ENCODE measurements at regions not wholly inside any gene's neighbourhood (a gene's known extent, or its start where the extent isn't known, plus 50 kb on each side); places are given as distances from the start of the nearest gene placed in this dataset.
"Not testable (repeated sequence)": the region's sequence is repeated elsewhere in the genome, so short reads cannot be mapped to it uniquely, and the experiment has no call there.

DNA sequence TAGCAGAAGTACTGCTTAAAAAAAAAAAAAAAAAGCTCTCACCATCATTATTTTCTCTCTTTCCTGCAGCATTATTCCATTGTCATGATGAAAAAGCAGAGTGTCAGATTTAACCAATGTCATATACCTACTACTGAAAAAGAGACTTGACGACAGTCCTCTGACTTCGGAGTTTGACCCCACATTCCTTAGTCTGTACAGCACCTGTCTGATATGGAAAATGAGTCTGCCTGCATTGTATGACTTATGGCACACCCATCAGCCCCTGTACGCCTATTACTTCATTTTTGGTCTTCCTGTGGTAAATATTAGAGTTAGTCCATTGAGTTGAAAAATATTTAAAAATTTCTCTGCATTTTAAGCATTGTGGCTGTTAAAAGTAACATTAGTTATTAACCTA lies 54.5 kb upstream of the NOX4 start:
- H3K36me3 ChIP-seq (ENCODE audit: control insufficient read depth, insufficient read depth, low read length): no peaks in the 10 kb centered on the region
- peaks cover 15% of the 10 kb centered on the region for H3K4me1 ChIP-seq (ENCODE audit: control insufficient read depth, insufficient read depth, low read length)
- H3K27me3 ChIP-seq (ENCODE audit: control insufficient read depth, insufficient read depth, low read length): no peaks in the 10 kb centered on the region
- H3K9me3 ChIP-seq (ENCODE audit: control insufficient read depth, low read depth, low read length): no peaks in the 10 kb centered on the region
- peak overlapping the region; percentile 23 for H3K27ac ChIP-seq (ENCODE audit: low read length)
- peak; percentile 85 to 90 for DNase-seq
- no CpG with 5 or more reads among the region's 3 CpGs for WGBS (ENCODE audit: insufficient coverage, low lambda C conversion rate)
- H3K4me3 ChIP-seq (ENCODE audit: low read length): no peak overlapping the region

DNA sequence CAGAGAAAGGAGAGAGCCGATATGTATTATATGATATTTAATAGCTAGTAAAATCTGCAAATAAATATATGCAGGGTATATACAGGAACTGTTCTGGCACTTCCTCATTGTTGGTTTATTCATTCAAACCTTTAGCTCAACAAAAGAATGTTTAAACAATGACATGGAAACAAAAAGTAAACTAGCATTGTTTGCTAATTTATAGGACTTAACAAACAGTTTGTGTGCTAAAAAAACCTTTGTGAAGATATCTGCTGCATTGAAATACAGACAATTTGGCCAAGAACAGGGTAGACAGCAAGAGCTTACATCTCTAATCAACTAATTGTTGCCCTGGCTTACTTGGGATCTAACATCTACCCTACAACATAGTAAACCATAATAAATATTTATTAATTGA lies 64.6 kb upstream of the NOX4 start:
- not testable (repeated sequence) for DNase-seq; H3K9me3 ChIP-seq (ENCODE audit: control insufficient read depth, low read depth, low read length); H3K36me3 ChIP-seq (ENCODE audit: control insufficient read depth, insufficient read depth, low read length); H3K4me1 ChIP-seq (ENCODE audit: control insufficient read depth, insufficient read depth, low read length); H3K4me3 ChIP-seq (ENCODE audit: low read length); H3K27me3 ChIP-seq (ENCODE audit: control insufficient read depth, insufficient read depth, low read length); H3K27ac ChIP-seq (ENCODE audit: low read length)
- WGBS (ENCODE audit: insufficient coverage, low lambda C conversion rate): 100% methylated on average over 1 of the region's 1 CpG

DNA sequence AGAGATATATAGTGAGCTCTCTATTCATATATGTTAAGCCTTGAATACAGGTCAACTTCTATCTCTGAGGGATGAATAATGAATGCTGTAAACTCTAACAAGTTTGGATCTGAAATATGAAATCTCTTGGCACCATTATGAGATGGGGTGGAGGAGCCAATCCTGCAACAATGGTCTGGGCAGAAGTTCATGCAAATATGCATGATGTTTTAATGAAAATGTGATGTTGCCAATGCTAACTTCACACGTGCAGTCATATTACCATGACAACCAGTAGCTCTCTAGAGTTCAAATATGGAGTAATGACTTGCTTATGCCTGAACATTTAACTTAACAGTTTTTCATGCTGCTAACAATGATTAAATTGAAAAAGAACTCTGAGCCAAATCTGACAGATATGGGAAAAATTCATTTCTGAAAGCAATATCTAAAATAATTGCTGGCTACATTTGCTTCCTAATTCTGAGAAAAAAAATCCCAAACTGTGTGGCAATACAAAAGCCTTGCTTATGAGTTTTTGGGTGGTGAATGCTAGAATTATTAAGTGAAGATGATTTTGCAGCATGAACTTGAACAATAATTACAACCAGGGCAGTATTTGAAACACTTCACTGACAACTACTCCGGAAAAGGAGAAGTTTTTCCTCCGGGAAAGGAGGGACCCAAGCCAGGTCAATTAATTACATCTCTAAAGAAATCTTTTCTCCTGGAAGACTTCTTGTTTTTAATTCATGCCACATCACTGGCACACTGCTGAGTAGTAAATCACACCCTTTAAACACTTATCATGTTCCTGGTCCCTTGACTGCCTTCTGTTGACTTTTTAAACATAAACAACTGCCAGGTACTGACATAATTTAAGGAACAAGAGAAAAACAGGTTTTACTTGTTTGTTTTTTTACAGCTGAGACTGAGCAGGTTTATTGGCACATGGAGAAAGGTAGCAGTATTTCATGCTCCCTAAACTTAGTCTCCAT lies 65.8 kb upstream of the NOX4 start:
- H3K4me3 ChIP-seq (ENCODE audit: low read length); H3K36me3 ChIP-seq (ENCODE audit: control insufficient read depth, insufficient read depth, low read length); H3K9me3 ChIP-seq (ENCODE audit: control insufficient read depth, low read depth, low read length); H3K27ac ChIP-seq (ENCODE audit: low read length); H3K27me3 ChIP-seq (ENCODE audit: control insufficient read depth, insufficient read depth, low read length); H3K4me1 ChIP-seq (ENCODE audit: control insufficient read depth, insufficient read depth, low read length): not testable (repeated sequence)
- peak; percentile 27 to 74 for DNase-seq
- WGBS (ENCODE audit: insufficient coverage, low lambda C conversion rate): no CpG with 5 or more reads among the region's 3 CpGs

DNA sequence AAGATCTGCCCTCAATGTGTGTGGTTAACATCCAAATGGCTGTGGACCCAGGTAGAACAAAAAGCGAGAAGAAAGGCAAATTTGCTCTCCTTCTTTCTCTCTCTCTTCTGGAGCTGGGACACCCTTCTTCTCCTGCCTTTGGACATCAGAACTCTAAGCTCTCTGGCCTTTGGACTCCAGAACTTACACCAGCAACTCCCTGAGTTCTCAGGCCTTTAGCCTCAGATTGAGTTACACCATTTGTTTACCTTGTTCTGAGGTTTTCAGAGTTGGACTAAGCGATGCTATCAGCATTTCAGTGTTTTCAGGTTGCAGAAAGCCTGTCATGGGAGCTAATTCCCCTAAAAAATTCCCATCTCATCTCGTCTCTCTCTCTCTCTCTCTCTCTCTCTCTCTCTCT lies 69.4 kb upstream of the NOX4 start:
- peak overlapping the region; percentile 50 for H3K27ac ChIP-seq (ENCODE audit: low read length)
- not testable (repeated sequence) for H3K36me3 ChIP-seq (ENCODE audit: control insufficient read depth, insufficient read depth, low read length); H3K9me3 ChIP-seq (ENCODE audit: control insufficient read depth, low read depth, low read length); H3K4me1 ChIP-seq (ENCODE audit: control insufficient read depth, insufficient read depth, low read length); H3K4me3 ChIP-seq (ENCODE audit: low read length); H3K27me3 ChIP-seq (ENCODE audit: control insufficient read depth, insufficient read depth, low read length)
- WGBS (ENCODE audit: insufficient coverage, low lambda C conversion rate): 20% methylated on average over 1 of the region's 3 CpGs
- peak; percentile 37 to 57 for DNase-seq

DNA sequence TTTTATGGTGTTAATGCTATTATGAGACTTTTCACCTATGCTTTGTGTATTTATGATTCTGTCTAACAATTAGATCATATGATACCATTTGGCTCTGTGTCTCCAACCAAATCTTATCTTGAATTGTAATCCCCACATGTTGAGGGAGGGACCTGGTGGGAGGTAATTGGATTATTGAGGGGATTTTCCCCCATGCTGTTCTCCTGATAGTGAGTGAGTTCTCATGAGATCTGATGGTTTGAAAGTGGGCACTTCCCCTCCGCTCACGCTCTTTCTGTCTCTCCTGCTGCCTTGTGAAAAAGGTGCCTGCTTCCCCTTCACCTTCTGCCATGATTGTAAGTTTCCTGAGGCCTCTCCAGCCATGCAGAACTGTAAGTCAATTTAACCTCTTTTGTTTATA lies 71.6 kb upstream of the NOX4 start:
- WGBS (ENCODE audit: insufficient coverage, low lambda C conversion rate): 100% methylated on average over 1 of the region's 2 CpGs
- H3K4me1 ChIP-seq (ENCODE audit: control insufficient read depth, insufficient read depth, low read length); H3K9me3 ChIP-seq (ENCODE audit: control insufficient read depth, low read depth, low read length); DNase-seq; H3K27ac ChIP-seq (ENCODE audit: low read length); H3K27me3 ChIP-seq (ENCODE audit: control insufficient read depth, insufficient read depth, low read length); H3K4me3 ChIP-seq (ENCODE audit: low read length); H3K36me3 ChIP-seq (ENCODE audit: control insufficient read depth, insufficient read depth, low read length): not testable (repeated sequence)

DNA sequence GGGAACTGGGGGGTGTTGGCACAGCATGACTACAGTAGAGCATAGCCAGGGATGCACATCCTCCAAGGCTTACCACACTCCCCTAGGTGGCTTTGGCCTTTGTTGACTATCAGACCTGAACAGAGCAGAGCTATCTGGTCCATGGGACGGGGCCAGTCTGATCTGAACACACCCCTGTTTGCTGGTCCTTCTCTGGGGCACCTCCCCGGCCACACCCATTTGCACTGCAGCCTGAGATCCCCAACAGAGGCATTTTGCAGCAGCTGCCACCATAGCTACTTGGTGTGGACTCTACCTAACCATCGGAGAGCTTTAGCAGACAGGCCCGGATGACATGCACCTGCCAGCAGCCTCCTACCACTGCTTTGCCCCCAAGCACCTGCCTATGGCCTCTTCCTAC lies 75.8 kb upstream of the NOX4 start:
- H3K4me3 ChIP-seq (ENCODE audit: low read length): no peak overlapping the region
- H3K27ac ChIP-seq (ENCODE audit: low read length): no peak overlapping the region
- WGBS (ENCODE audit: insufficient coverage, low lambda C conversion rate): no CpG with 5 or more reads among the region's 4 CpGs
- H3K4me1 ChIP-seq (ENCODE audit: control insufficient read depth, insufficient read depth, low read length): no peaks in the 10 kb centered on the region
- H3K27me3 ChIP-seq (ENCODE audit: control insufficient read depth, insufficient read depth, low read length): no peaks in the 10 kb centered on the region
- DNase-seq: no peak
- H3K36me3 ChIP-seq (ENCODE audit: control insufficient read depth, insufficient read depth, low read length): no peaks in the 10 kb centered on the region
- no peaks in the 10 kb centered on the region for H3K9me3 ChIP-seq (ENCODE audit: control insufficient read depth, low read depth, low read length)

DNA sequence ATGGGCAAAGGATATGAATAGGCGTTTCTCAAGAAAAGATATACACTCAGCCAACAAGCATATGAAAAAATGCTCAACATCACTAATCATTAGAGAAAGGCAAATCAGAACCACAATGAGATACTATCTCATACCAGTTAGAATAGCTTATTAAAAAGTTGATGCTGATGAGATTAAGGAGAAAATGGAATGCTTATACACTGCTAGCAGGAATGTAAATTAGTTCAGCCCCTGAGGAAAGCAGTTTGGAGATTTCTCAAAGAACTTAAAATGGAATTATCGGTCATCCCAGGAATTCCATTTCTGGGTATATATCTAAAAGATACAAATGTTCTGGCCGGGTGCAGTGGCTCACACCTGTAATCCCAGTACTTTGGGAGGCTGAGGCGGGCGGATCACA lies 78.2 kb upstream of the NOX4 start:
- not testable (repeated sequence) for H3K4me1 ChIP-seq (ENCODE audit: control insufficient read depth, insufficient read depth, low read length); H3K9me3 ChIP-seq (ENCODE audit: control insufficient read depth, low read depth, low read length); DNase-seq; H3K36me3 ChIP-seq (ENCODE audit: control insufficient read depth, insufficient read depth, low read length); H3K4me3 ChIP-seq (ENCODE audit: low read length); H3K27ac ChIP-seq (ENCODE audit: low read length); H3K27me3 ChIP-seq (ENCODE audit: control insufficient read depth, insufficient read depth, low read length)
- WGBS (ENCODE audit: insufficient coverage, low lambda C conversion rate): 100% methylated on average over 1 of the region's 5 CpGs

DNA sequence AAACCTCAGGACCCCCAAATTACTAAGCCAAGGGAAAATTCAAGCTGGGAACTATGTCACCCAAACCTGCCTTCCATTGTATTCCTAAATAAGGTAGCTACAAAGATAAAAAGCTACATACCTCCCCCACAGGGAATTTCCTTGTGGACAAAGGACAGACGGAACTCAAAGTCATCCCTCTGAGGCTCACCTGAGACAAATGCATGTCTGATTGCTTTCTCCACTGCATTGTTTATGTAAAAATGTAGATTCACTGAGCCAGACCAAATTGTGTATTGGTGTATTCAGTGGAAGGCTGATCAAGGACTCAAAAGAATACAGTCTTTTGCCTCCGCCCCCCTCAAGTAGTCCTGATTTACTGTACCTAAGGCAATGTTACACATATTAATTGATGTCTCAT lies 80.5 kb upstream of the NOX4 start:
- H3K4me1 ChIP-seq (ENCODE audit: control insufficient read depth, insufficient read depth, low read length); H3K36me3 ChIP-seq (ENCODE audit: control insufficient read depth, insufficient read depth, low read length); DNase-seq; H3K27ac ChIP-seq (ENCODE audit: low read length); H3K9me3 ChIP-seq (ENCODE audit: control insufficient read depth, low read depth, low read length); H3K4me3 ChIP-seq (ENCODE audit: low read length); H3K27me3 ChIP-seq (ENCODE audit: control insufficient read depth, insufficient read depth, low read length): not testable (repeated sequence)
- no CpG with 5 or more reads among the region's 2 CpGs for WGBS (ENCODE audit: insufficient coverage, low lambda C conversion rate)

DNA sequence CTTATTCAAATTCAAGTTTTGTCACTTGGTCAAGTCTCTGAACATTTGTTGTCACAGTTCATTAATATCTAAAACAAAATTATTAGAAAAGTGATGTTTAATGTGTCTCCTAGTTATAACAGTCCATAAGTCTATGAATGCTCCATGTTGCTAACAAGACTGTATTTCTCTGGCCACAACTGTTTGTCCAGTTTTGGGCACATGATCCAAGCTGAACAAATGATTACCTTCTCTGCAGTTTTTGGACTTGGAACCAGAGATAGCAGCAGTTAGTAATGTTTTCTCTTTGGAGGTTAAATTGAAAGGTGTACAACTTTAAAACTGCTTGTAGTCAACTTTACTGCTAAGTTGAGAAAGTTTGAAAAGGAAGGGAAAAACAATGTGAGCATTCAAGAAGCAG lies 84.7 kb upstream of the NOX4 start:
- DNase-seq: peak; percentile 59 to 66
- H3K4me1 ChIP-seq (ENCODE audit: control insufficient read depth, insufficient read depth, low read length); H3K27me3 ChIP-seq (ENCODE audit: control insufficient read depth, insufficient read depth, low read length); H3K9me3 ChIP-seq (ENCODE audit: control insufficient read depth, low read depth, low read length); H3K36me3 ChIP-seq (ENCODE audit: control insufficient read depth, insufficient read depth, low read length); H3K4me3 ChIP-seq (ENCODE audit: low read length): not testable (repeated sequence)
- peak overlapping the region; percentile 51 for H3K27ac ChIP-seq (ENCODE audit: low read length)

DNA sequence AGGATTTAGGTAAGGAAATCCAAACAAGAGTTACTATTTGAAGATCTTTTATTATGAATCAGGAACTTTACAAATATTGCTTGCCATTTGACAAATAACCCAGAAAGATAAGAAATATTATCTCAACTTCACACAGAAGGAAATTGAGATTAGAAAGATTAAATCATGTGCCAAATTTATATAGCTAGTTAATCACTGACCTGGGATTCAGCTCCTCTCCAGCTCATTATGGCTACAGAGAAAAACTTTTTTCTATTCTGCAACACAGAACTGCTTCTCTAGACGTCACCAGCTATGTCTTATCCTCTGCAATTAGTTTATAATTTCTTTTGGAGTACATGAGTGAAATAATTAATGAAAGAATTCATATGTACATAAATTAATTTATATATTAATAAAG lies 86.3 kb upstream of the NOX4 start:
- not testable (repeated sequence) for H3K27ac ChIP-seq (ENCODE audit: low read length); H3K36me3 ChIP-seq (ENCODE audit: control insufficient read depth, insufficient read depth, low read length); H3K4me1 ChIP-seq (ENCODE audit: control insufficient read depth, insufficient read depth, low read length); H3K27me3 ChIP-seq (ENCODE audit: control insufficient read depth, insufficient read depth, low read length); H3K9me3 ChIP-seq (ENCODE audit: control insufficient read depth, low read depth, low read length); H3K4me3 ChIP-seq (ENCODE audit: low read length); DNase-seq
- 40% methylated on average over 1 of the region's 1 CpG for WGBS (ENCODE audit: insufficient coverage, low lambda C conversion rate)

DNA sequence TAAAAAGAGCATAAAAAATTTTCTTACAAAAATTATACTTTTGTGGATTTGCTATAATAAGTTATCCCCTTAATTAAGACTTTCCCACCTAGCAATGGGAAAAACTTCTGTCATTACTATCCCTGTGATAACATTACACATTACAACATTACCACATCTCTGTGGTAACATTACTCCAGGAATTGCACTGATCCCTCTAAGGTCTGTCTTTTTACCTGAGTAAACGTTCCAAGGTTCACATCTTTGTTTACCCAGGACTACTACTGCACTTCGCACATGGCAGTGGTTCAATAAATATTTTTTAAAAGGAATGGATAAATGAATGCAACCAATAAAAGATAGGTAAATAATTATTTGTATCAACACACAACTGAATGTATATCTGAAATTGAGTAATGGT lies 92.4 kb upstream of the NOX4 start:
- Histone ChIP-seq H3K4me3 (ENCODE audit: low read length) (no peak overlapping the region), H3K9me3 (ENCODE audit: control insufficient read depth, low read depth, low read length) (no peaks in the 10 kb centered on the region), H3K4me1 (ENCODE audit: control insufficient read depth, insufficient read depth, low read length) (no peaks in the 10 kb centered on the region), H3K27ac (ENCODE audit: low read length) (peak overlapping the region; percentile 67), H3K36me3 (ENCODE audit: control insufficient read depth, insufficient read depth, low read length) (no peaks in the 10 kb centered on the region), H3K27me3 (ENCODE audit: control insufficient read depth, insufficient read depth, low read length) (no peaks in the 10 kb centered on the region)
- WGBS (ENCODE audit: insufficient coverage, low lambda C conversion rate): 29% methylated on average over 1 of the region's 2 CpGs
- peak; percentile 62 to 85 for DNase-seq
